ENCODE measurements at regions not wholly inside any gene's neighbourhood (a gene's known extent, or its start where the extent isn't known, plus 50 kb on each side); places are given as distances from the start of the nearest gene placed in this dataset.
"Not testable (repeated sequence)": the region's sequence is repeated elsewhere in the genome, so short reads cannot be mapped to it uniquely, and the experiment has no call there.

GRCh38 chr12:14032191-14032590 lies 50.8 kb upstream of the GRIN2B start:
- not testable (repeated sequence) for DNase-seq

DNA sequence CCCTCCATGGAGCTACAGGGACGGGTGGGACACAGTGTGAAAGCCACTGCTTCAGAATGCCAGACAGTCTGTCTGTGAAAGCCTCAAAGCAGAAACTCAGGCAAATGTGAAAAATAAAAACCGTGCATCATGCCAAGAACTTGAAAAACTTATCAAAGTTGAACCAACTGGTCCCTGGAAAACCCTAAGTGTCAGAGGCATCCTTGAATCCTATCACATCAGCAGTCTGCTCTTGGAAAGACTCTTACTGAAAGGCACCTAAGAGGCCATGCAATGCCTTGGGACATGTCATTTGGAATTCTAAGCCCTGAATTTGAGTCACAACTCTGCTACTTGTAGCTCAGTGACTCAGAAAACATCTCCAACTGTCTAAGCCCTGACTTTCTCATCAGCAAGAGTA lies 62.4 kb upstream of the GRIN2B start:
- no peak for DNase-seq

GRCh38 chr12:14048941-14049545 lies 67.6 kb upstream of the GRIN2B start:
- DNase-seq, result no peak

DNA sequence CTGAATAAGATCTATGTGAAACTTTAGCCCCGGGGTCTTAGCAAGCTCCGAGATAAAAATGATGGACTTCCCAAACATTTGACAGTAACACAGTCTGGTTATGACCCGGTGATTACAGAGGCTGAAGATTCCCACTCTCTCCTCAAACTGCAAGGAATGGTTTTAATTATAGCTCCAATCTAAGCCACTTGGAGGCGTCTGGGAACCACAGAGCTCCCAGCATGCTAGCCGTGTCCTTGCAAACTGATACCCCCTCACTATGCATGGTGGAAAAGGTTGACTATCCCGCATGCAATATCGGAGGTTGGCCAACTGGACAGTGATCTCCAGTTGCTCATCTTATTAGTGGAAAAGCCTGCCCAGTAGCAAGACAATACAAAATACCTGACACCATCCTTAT lies 76.5 kb upstream of the GRIN2B start:
- no peak for DNase-seq

GRCh38 chr12:14058717-14059116 lies 77.3 kb upstream of the GRIN2B start:
- DNase-seq, result no peak

DNA sequence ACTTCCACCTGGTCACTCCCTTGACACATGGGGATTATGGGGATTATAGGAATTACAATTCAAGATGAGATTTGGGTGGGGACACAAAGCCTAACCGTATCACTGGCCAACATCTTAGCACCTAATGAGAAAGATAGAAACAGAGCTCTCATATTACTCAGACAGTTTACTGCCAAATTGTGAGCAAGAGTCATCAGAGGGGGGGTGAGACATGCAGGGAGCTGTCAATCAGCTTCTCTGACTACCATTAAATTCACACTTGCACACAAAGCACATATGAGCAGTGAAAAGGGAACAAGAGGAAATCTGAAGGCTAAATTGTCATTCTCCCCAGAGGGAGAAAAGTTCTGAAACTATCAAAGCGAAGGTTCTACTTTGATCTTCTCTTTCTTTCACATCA lies 78.1 kb upstream of the GRIN2B start:
- no peak for DNase-seq

DNA sequence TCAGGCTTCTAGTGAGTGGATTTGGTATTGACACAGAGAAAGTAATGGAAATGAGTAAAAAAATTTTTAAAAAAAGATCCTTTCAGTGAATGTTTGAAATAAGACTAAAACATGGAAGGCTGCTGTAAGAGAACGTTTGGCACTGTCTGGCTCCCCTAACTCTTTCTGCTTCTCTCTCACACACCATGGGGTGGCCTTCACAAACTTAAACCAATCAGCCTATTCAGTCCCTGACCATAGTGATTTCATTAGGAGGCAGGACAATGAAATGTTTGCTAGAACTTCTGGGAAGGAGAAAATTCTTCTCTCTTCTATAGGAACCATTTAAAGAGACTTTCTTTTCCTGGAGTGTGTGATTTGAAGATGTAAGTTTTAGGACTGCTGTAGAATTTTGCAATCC lies 84.2 kb upstream of the GRIN2B start:
- DNase-seq, result no peak

- no peak for DNase-seq
Observed at GRCh38 chr12:14066021-14066420, 84.6 kb upstream of the GRIN2B start.

- no peak for DNase-seq
Observed at GRCh38 chr12:14068961-14069360, 87.6 kb upstream of the GRIN2B start.

DNA sequence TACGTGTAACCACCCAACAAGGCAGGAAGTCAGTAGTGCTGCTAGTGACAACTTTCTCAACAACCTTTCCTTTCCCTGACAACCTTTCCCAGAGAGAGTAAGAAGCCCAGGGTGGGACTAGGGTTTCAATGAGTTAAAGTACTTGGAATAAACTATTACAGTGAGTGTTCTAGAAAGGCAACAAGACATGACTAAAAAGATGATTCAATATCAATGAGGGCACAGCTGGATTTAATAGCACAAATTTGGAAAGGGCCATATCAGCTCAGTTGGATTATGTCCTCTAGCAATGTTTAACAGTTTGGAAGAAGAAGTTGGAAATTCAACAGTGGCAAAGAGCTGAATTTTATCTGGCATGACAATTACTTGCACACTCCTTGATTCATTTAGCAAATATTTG lies 90.4 kb upstream of the GRIN2B start:
- no peak for DNase-seq

DNA sequence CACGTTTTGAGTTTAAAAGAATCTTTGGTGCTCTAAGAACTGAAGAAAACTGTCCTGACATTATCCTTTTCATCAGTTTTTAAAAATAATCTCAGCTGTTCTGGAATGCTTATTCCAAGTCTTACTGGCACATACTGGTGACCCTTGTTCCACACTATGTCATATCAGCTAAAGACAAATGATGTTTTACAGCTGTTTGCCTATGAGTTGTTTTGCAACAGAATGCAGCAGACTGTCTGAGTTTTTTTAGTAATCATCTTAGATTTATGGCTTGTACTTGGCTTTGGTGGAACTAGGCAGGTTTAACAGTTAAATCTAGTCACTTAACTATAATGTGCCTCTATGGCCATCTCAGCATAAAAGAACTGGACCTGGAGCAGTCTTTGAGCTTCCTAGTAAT lies 91.6 kb upstream of the GRIN2B start:
- DNase-seq, result no peak

DNA sequence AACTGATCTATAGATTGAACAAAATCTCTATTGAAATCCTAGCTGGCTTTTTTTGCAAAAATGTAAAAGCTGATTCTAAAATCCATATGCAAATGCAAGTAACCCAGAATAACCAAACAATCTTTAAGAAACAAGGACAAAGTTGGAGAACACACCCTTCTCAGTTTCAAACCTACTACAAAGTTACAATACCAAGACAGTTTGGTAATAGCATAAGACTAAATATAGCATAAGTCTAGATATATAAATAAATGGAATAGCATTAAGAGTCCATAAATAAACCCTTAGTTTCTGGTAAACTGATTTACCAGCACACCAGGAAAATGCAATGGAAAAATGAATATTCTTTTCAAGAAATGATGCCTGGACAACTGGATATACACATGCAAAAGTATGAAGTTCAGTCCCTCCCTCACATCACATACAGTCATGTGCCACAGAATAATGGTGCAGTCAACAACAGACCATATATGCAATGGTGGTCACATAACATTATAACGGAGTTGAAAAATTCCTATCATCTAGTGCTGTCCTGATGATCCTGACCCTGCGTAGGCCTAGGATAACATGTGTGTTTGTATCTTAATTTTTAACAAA lies 94.5 kb upstream of the GRIN2B start:
- DNase-seq, result no peak

GRCh38 chr12:14076538-14076937 lies 95.1 kb upstream of the GRIN2B start:
- DNase-seq, result no peak

DNA sequence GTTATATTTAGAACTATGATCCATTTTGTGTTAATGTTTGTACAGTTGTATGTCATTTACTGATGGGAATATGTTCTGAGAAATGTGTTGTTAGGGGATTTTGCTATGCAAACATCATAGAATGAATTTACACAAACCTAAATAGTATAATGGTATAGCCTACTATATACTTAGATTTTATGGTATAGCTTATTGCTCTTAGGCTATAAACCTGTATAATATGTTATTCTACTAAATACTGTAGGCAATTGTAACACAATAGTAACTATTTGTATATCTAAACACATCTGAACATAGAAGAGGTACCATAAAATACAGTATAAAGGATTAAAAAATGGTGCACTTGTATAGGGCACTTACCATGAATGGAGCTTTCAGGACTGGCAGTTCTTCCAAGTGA lies 105.4 kb upstream of the GRIN2B start:
- DNase-seq, result no peak

- DNase-seq, result no peak
Observed at GRCh38 chr12:14099994-14100393, 118.6 kb upstream of the GRIN2B start.

DNA sequence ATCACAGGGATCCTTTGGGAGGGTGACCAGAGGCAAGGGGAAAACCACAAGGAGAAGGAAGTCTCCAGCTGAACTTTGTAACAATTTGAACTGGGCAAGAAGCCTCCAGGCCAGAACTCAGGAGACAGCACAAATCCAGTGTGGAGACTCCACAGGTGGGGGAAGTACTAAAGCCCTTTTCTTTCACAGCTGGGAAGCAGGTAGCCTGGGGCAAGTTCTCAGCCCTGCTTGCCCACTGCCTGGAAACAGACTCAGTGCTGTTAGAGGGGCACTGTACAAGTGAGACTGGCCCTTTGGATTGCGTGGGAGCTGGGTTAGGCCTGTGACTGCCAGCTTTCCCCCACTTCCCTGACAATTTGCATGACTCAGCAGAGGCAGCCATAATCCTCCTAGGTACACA lies 120.2 kb upstream of the GRIN2B start:
- DNase-seq, result not testable (repeated sequence)

- DNase-seq, result no peak
Observed at GRCh38 chr12:14111230-14111865, 129.9 kb upstream of the GRIN2B start.

- peak in 1 of 14 donors; percentile 11 for DNase-seq
Observed at GRCh38 chr12:14113031-14113430, 131.6 kb upstream of the GRIN2B start.

GRCh38 chr12:14126692-14127091 lies 145.3 kb upstream of the GRIN2B start:
- DNase-seq, result no peak

- no peak for DNase-seq
Observed at GRCh38 chr12:14129611-14130195, 148.3 kb upstream of the GRIN2B start.

GRCh38 chr12:14135996-14136395 lies 154.6 kb upstream of the GRIN2B start:
- no peak for DNase-seq

DNA sequence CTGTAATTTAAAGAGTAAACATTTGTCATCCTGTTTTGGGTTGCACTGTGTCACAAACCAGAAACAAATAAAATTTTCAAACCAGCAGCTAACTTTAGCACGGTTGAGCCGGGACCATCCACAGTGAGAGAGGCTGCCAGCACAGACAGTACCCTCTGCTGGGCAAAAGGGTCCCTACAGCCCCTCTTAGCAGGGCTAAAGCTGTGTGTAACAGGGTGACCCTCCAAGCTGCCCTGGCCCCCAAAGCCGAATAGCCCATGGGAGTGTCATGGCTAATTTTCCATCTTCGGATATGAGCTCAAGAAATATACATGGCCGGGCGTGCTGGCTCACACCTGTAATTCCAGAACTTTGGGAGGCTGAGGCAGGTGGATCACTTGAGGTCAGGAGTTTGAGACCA lies 157.1 kb upstream of the GRIN2B start:
- DNase-seq, result no peak

DNA sequence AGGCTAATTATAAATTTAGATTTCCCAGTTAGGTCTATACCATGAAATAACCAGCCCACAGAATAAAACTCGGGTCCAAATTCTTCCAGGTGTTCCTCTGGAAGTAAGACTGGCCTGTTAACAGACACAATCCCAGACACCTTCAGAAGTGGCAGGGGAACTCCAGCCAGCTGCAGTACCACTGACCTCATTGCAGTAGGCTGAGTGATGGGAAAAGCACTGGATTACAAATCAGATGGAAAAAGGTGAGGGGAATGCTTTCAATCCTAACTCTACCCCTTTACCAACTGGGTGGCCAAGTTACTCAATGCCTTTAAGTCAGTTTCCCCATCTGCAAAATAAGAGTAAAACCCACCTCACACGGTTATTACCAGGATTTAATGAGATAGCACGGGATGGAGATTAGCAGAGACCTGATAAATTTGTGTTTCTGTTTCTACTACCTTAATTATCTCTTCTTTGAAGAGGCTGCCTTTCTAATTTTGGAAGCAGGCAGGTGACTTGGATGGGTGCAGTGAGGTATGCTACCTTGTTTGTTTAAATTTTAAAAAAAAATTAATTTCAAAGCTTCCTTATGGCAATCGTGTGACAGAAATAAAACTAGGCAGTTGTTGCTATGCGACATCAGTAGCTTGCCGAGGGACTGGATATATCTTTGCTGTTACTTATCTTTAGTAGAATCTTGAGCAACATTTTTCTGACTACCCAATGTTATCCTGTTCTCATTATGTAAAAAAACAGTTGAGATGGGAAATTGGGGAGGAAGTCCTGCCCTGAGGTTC lies 167.3 kb upstream of the GRIN2B start:
- no peak for DNase-seq

Data from C1 segment of cervical spinal cord (tissue), 14 donors.